ENCODE measurements at regions not wholly inside any gene's neighbourhood (a gene's known extent, or its start where the extent isn't known, plus 50 kb on each side); places are given as distances from the start of the nearest gene placed in this dataset.

GRCh38 chr13:58151452-58151851 lies 519.9 kb downstream of the PCDH17 start (continued):
- no peak for TF ChIP-seq MAX (CRISPR knock-in tag; IDR thresholded peaks at IDR 0.05)
- TF ChIP-seq ZBTB43 (CRISPR knock-in tag; IDR thresholded peaks at IDR 0.05), result no peak
- no peak for TF ChIP-seq GABPB1 (CRISPR knock-in tag; IDR thresholded peaks at IDR 0.05)
- no peak for TF ChIP-seq ZNF219 (CRISPR knock-in tag; IDR thresholded peaks at IDR 0.05; ENCODE audit: borderline replicate concordance)
- TF ChIP-seq HMGXB4 (CRISPR knock-in tag; IDR thresholded peaks at IDR 0.05), result no peak

- no peak for TF ChIP-seq ZNF425 (CRISPR knock-in tag; conservative IDR thresholded peaks at IDR 0.05)
- no peak for TF ChIP-seq OVOL2 (CRISPR knock-in tag; IDR thresholded peaks at IDR 0.05; ENCODE audit: borderline replicate concordance)
- TF ChIP-seq HMGA2 (CRISPR knock-in tag; IDR thresholded peaks at IDR 0.05), result no peak
- no peak for TF ChIP-seq MLX (CRISPR knock-in tag; IDR thresholded peaks at IDR 0.05)
- no peak for TF ChIP-seq KAT7 (CRISPR knock-in tag; IDR thresholded peaks at IDR 0.05; ENCODE audit: borderline replicate concordance)
- no peak for TF ChIP-seq ESRRA (CRISPR knock-in tag; IDR thresholded peaks at IDR 0.05; ENCODE audit: borderline replicate concordance)
- TF ChIP-seq ZNF512 (CRISPR knock-in tag; IDR thresholded peaks at IDR 0.05; ENCODE audit: borderline replicate concordance), result peak; percentile 44; the same call in 1 of the 2 replicates
- TF ChIP-seq AFF4 (CRISPR knock-in tag; IDR thresholded peaks at IDR 0.05; ENCODE audit: borderline replicate concordance), result no peak
- H3K27me3 Mint-ChIP-seq (ENCODE audit: low read depth), result no peaks in the 10 kb centered on the region
- H3K4me3 Mint-ChIP-seq, result no peak overlapping the region
- no peak overlapping the region for H3K27ac Mint-ChIP-seq
- no peaks in the 10 kb centered on the region for H3K9me3 Mint-ChIP-seq
- ChIA-PET POLR2A (no interaction called here), CTCF (no interaction called here)
- no peak for DNase-seq (ENCODE audit: low spot score)
- H3K36me3 Mint-ChIP-seq, result no peaks in the 10 kb centered on the region
- H3K4me1 Mint-ChIP-seq, result peaks cover under 1% of the 10 kb centered on the region
- ATAC-seq, result no peak
Observed at GRCh38 chr13:58160980-58161379, 529.4 kb downstream of the PCDH17 start.

All from WTC11 (cell line).